T-helper 2 cell treated with Interferon-gamma antibody and Interleukin-4, amounts not matched to agents 100 ng/mL and 5 ng/mL, for 36 hours (primary cell): ENCODE measurements at regions not wholly inside any gene's neighbourhood (a gene's known extent, or its start where the extent isn't known, plus 50 kb on each side); places are given as distances from the start of the nearest gene placed in this dataset.
"Not testable (repeated sequence)": the region's sequence is repeated elsewhere in the genome, so short reads cannot be mapped to it uniquely, and the experiment has no call there.

Experiments used
- intact Hi-C: fragments of 100-400 bp; cut with micrococcal nuclease; formaldehyde crosslinking; loops from one replicate; pipeline ENCODE4 v1.15.1; 2023

- intact Hi-C loops: loop anchor here (1.0 to 2.0 kb wide), 3 partner anchors 51 to 268 kb away; partner anchors contain the start of genes BAG2 and BEND6
Measured at GRCh38 chr6:56904068-56904467, 50.8 kb upstream of the BEND6 start.

GRCh38 chr6:56902641-56903464, 52.1 kb upstream of the BEND6 start:
- intact Hi-C loops: loop anchor here (1.0 kb wide), 1 partner anchor 413 kb away; no protein-coding TSS in a partner anchor

- intact Hi-C loops: no loop called here
Measured at GRCh38 chr6:56900784-56901183, 54.1 kb upstream of the BEND6 start.

GRCh38 chr6:56899753-56900152, 55.2 kb upstream of the BEND6 start:
- intact Hi-C loops: no loop called here

- intact Hi-C loops: no loop called here
Measured at GRCh38 chr6:56899311-56899710, 55.6 kb upstream of the BEND6 start.

GRCh38 chr6:56897789-56898529, 56.9 kb upstream of the BEND6 start:
- intact Hi-C loops: no loop called here

- intact Hi-C loops: no loop called here
Measured at GRCh38 chr6:56891754-56892153, 63.2 kb upstream of the BEND6 start.

- intact Hi-C loops: no loop called here
Measured at GRCh38 chr6:56890683-56891429, 64.1 kb upstream of the BEND6 start.

- intact Hi-C loops: no loop called here
Measured at GRCh38 chr6:56890066-56890465, 64.8 kb upstream of the BEND6 start.

- intact Hi-C loops: no loop called here
Measured at GRCh38 chr6:56889492-56889891, 65.4 kb upstream of the BEND6 start.

GRCh38 chr6:56888687-56889086, 66.2 kb upstream of the BEND6 start:
- intact Hi-C loops: no loop called here

GRCh38 chr6:56887086-56887485, 67.8 kb upstream of the BEND6 start:
- intact Hi-C loops: no loop called here

- intact Hi-C loops: no loop called here
Measured at GRCh38 chr6:56877922-56878321, 77.0 kb upstream of the BEND6 start.

- intact Hi-C loops: no loop called here
Measured at GRCh38 chr6:56875961-56876360, 78.9 kb upstream of the BEND6 start.

- intact Hi-C loops: no loop called here
Measured at GRCh38 chr6:56875523-56875922, 79.4 kb upstream of the BEND6 start.

GRCh38 chr6:56874328-56874727, 80.6 kb upstream of the BEND6 start:
- intact Hi-C loops: no loop called here

- intact Hi-C loops: not testable (repeated sequence)
Measured at GRCh38 chr6:56870053-56870452, 84.9 kb upstream of the BEND6 start.

GRCh38 chr6:56869346-56869745, 85.6 kb upstream of the BEND6 start:
- intact Hi-C loops: no loop called here

- intact Hi-C loops: no loop called here
Measured at GRCh38 chr6:56868687-56869086, 86.2 kb upstream of the BEND6 start.

- intact Hi-C loops: no loop called here
Measured at GRCh38 chr6:56866917-56867522, 87.9 kb upstream of the BEND6 start.

- intact Hi-C loops: no loop called here
Measured at GRCh38 chr6:56865081-56865875, 89.6 kb upstream of the BEND6 start.
